ENCODE measurements at regions not wholly inside any gene's neighbourhood (a gene's known extent, or its start where the extent isn't known, plus 50 kb on each side); places are given as distances from the start of the nearest gene placed in this dataset.

DNA sequence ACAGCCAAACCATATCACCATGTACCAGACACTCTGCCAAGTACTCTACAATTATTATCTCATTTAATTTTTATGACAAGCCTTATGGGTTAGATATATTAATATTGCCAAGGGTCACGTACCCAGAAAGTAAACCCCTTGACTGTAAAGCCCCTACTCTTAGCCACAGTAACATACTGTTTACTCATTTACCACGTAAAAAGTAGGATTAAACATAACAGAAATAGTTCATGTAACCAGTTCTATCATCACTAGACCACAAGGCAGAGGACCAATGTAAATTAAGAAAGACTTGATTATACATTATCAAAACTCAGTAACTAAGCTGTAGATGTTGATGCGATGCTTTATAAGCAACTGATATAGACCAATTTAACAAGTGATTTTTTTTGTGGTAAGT is 101.5 kb upstream of the CNTNAP4 start:
- H3K27ac ChIP-seq = no peak overlapping the region
- H3K36me3 ChIP-seq = no peaks in the 10 kb centered on the region
- TF ChIP-seq, protein P1, sequence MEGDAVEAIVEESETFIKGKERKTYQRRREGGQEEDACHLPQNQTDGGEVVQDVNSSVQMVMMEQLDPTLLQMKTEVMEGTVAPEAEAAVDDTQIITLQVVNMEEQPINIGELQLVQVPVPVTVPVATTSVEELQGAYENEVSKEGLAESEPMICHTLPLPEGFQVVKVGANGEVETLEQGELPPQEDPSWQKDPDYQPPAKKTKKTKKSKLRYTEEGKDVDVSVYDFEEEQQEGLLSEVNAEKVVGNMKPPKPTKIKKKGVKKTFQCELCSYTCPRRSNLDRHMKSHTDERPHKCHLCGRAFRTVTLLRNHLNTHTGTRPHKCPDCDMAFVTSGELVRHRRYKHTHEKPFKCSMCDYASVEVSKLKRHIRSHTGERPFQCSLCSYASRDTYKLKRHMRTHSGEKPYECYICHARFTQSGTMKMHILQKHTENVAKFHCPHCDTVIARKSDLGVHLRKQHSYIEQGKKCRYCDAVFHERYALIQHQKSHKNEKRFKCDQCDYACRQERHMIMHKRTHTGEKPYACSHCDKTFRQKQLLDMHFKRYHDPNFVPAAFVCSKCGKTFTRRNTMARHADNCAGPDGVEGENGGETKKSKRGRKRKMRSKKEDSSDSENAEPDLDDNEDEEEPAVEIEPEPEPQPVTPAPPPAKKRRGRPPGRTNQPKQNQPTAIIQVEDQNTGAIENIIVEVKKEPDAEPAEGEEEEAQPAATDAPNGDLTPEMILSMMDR (IDR thresholded peaks at IDR 0.05) = no peak
- no peak for ATAC-seq (ENCODE audit: insufficient number of reproducible peaks, low FRiP score, low read depth)
- DNase-seq (ENCODE audit: low spot score) = no peak
- H3K9me3 ChIP-seq = peaks cover 2% of the 10 kb centered on the region
- H3K4me3 ChIP-seq = no peak overlapping the region
- no peaks in the 10 kb centered on the region for H3K4me1 ChIP-seq (ENCODE audit: control insufficient read depth in 1 of 2, low read depth in 2 of 2)
- H3K27me3 ChIP-seq (replicated peaks; ENCODE audit: insufficient read depth) = no peaks in the 10 kb centered on the region

DNA sequence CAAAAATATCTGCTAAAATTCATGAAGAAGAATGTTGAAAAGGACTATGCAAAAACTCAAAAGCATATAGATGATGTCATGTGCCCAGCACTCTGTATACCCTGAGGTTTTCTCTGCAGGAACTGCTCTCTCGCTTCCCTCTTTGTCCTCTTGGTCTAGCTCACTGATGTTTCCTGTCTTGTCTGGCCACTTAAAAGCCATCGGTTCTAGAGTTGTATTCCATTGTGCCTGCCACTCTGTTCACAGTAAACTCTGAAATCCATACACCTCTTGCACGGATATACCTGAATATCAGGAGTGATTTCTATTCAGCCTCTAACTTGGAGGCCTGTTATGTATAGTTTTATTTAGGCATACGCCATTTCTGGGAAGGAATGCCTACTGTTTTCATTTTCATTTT is 101.0 kb upstream of the CNTNAP4 start:
- Histone ChIP-seq H3K9me3 (peaks cover 2% of the 10 kb centered on the region), H3K4me3 (no peak overlapping the region), H3K27ac (no peak overlapping the region), H3K27me3 (replicated peaks; ENCODE audit: insufficient read depth) (no peaks in the 10 kb centered on the region), H3K4me1 (ENCODE audit: control insufficient read depth in 1 of 2, low read depth in 2 of 2) (no peaks in the 10 kb centered on the region), H3K36me3 (no peaks in the 10 kb centered on the region)
- TF ChIP-seq, protein P1 (IDR thresholded peaks at IDR 0.05) = no peak
- no peak for ATAC-seq (ENCODE audit: insufficient number of reproducible peaks, low FRiP score, low read depth)
- DNase-seq (ENCODE audit: low spot score) = no peak

DNA sequence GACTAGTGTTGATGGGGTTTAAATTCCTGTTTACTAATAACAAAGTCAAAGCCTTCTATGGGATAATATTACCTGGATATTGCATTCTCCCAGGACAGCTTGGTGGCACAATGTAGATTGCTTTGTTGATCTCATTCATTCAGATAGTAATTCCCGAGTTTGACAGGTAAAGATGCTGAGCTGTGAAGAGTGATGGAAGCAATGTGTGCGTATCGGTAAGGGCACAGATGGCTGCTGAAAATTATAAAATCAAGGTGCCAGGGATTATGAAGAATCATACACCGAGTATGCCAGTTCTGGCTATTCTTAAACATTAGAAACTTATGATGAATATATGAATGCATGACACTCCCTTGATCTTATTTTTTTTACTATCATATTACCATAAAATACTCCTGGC is 100.6 kb upstream of the CNTNAP4 start:
- Histone ChIP-seq H3K9me3 (peaks cover 2% of the 10 kb centered on the region), H3K36me3 (no peaks in the 10 kb centered on the region), H3K4me1 (ENCODE audit: control insufficient read depth in 1 of 2, low read depth in 2 of 2) (no peaks in the 10 kb centered on the region), H3K4me3 (no peak overlapping the region), H3K27ac (no peak overlapping the region), H3K27me3 (replicated peaks; ENCODE audit: insufficient read depth) (no peaks in the 10 kb centered on the region)
- TF ChIP-seq, protein P1 (IDR thresholded peaks at IDR 0.05) = no peak
- ATAC-seq (ENCODE audit: insufficient number of reproducible peaks, low FRiP score, low read depth) (no peak), DNase-seq (ENCODE audit: low spot score) (no peak)

DNA sequence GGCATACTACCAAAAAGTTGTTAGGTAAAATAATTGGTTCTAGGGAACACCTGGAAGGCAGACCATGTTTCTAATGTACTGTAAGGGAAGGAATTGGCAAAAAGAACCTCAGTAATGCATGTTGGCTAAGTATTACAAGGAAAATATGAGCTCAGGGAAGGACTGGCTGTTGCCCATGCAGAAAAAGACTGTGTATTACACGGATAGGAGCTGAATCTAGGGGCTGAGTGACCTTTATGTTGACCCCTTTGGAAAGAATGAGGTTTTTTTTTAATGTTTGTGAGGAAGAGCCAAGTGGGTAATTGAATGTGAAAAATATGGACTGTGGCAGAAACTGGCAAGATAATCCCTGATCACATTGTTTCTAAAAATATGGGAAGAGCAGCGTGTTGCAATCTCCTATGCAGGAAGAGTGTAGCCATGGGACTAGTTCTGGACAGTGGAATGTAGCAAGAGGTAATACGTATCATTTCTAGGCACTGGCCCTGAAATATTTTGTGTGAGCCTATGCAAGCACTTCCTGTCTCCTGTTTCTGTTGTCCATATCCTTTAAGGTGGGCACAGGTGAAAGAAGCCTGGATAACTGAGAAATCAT is 95.1 kb upstream of the CNTNAP4 start:
- Histone ChIP-seq H3K27me3 (replicated peaks; ENCODE audit: insufficient read depth) (no peaks in the 10 kb centered on the region), H3K4me3 (no peak overlapping the region), H3K27ac (no peak overlapping the region), H3K4me1 (ENCODE audit: control insufficient read depth in 1 of 2, low read depth in 2 of 2) (no peaks in the 10 kb centered on the region), H3K36me3 (no peaks in the 10 kb centered on the region), H3K9me3 (peaks cover 2% of the 10 kb centered on the region)
- TF ChIP-seq, protein P1 (IDR thresholded peaks at IDR 0.05) = no peak
- DNase-seq (ENCODE audit: low spot score) (no peak), ATAC-seq (ENCODE audit: insufficient number of reproducible peaks, low FRiP score, low read depth) (no peak)

DNA sequence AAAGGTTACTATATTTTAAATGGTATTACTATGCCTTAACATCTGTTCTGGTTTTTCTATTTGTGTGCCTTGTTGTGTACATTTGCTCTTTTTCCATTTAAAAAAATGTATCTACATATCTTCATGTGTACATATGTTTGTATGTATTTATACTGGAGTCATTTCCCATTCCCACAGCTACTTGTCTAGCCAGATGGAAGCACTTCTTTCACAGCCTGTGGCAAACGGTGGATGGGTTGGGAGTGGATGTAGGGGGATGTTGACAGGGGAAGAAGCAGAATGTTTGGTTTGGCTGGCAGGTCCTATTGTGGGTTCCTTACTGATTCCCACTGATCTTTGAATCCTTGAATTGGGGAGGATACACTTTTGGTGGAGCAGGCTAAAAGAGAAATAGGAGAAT is 93.6 kb upstream of the CNTNAP4 start:
- TF ChIP-seq, protein P1 (IDR thresholded peaks at IDR 0.05) = no peak
- H3K27me3 ChIP-seq (replicated peaks; ENCODE audit: insufficient read depth) = no peaks in the 10 kb centered on the region
- DNase-seq (ENCODE audit: low spot score) (no peak), ATAC-seq (ENCODE audit: insufficient number of reproducible peaks, low FRiP score, low read depth) (no peak)
- no peaks in the 10 kb centered on the region for H3K4me1 ChIP-seq (ENCODE audit: control insufficient read depth in 1 of 2, low read depth in 2 of 2)
- no peak overlapping the region for H3K4me3 ChIP-seq
- H3K9me3 ChIP-seq = peaks cover 7% of the 10 kb centered on the region
- no peaks in the 10 kb centered on the region for H3K36me3 ChIP-seq
- no peak overlapping the region for H3K27ac ChIP-seq
